ENCODE measurements at regions not wholly inside any gene's neighbourhood (a gene's known extent, or its start where the extent isn't known, plus 50 kb on each side); places are given as distances from the start of the nearest gene placed in this dataset.

- no peaks in the 10 kb centered on the region for H3K36me3 Mint-ChIP-seq
- H3K4me3 Mint-ChIP-seq, result no peak overlapping the region
- peaks cover 0 to 2% (median 0%) of the 10 kb centered on the region in 3 donors for H3K4me1 Mint-ChIP-seq
- no peak overlapping the region for H3K27ac Mint-ChIP-seq
- H3K9me3 Mint-ChIP-seq, result peaks cover 0 to 1% (median 0%) of the 10 kb centered on the region in 3 donors
- no peaks in the 10 kb centered on the region for H3K27me3 Mint-ChIP-seq
These were observed 422.8 kb downstream of the GLRX3 start for GRCh38 chr10:130558746-130559546.

GRCh38 chr10:130559547-130559880, 423.3 kb downstream of the GLRX3 start:
- Mint-ChIP-seq H3K27ac (no peak overlapping the region), H3K9me3 (peaks cover 0 to 7% (median 4%) of the 10 kb centered on the region in 3 donors), H3K36me3 (no peaks in the 10 kb centered on the region), H3K27me3 (no peaks in the 10 kb centered on the region), H3K4me3 (no peak overlapping the region), H3K4me1 (peaks cover 0 to 2% (median 0%) of the 10 kb centered on the region in 3 donors)

- Mint-ChIP-seq H3K27ac (no peak overlapping the region), H3K4me1 (peaks cover 0 to 2% (median 0%) of the 10 kb centered on the region in 3 donors), H3K9me3 (peaks cover 0 to 7% (median 4%) of the 10 kb centered on the region in 3 donors), H3K36me3 (no peaks in the 10 kb centered on the region), H3K27me3 (no peaks in the 10 kb centered on the region), H3K4me3 (no peak overlapping the region)
These were observed 423.9 kb downstream of the GLRX3 start for GRCh38 chr10:130560116-130560515.

GRCh38 chr10:130560573-130560972, 424.4 kb downstream of the GLRX3 start:
- H3K4me3 Mint-ChIP-seq, result no peak overlapping the region
- no peaks in the 10 kb centered on the region for H3K4me1 Mint-ChIP-seq
- H3K36me3 Mint-ChIP-seq, result no peaks in the 10 kb centered on the region
- no peak overlapping the region for H3K27ac Mint-ChIP-seq
- H3K27me3 Mint-ChIP-seq, result no peaks in the 10 kb centered on the region
- H3K9me3 Mint-ChIP-seq, result peaks cover 0 to 7% (median 4%) of the 10 kb centered on the region in 3 donors

- Mint-ChIP-seq H3K27ac (no peak overlapping the region), H3K27me3 (no peaks in the 10 kb centered on the region), H3K4me3 (no peak overlapping the region), H3K4me1 (no peaks in the 10 kb centered on the region), H3K9me3 (peaks cover 0 to 7% (median 4%) of the 10 kb centered on the region in 3 donors), H3K36me3 (no peaks in the 10 kb centered on the region)
These were observed 425.5 kb downstream of the GLRX3 start for GRCh38 chr10:130561681-130562080.

GRCh38 chr10:130567011-130567410, 430.8 kb downstream of the GLRX3 start:
- H3K4me3 Mint-ChIP-seq, result no peak overlapping the region
- H3K27me3 Mint-ChIP-seq, result peaks cover 2% of the 10 kb centered on the region

GRCh38 chr10:130567436-130567835, 431.2 kb downstream of the GLRX3 start:
- no peaks in the 10 kb centered on the region for H3K36me3 Mint-ChIP-seq
- peaks cover 2% of the 10 kb centered on the region for H3K27me3 Mint-ChIP-seq
- H3K4me3 Mint-ChIP-seq, result no peak overlapping the region
- H3K9me3 Mint-ChIP-seq, result peaks cover 3 to 7% (median 4%) of the 10 kb centered on the region in 3 donors
- no peaks in the 10 kb centered on the region for H3K4me1 Mint-ChIP-seq
- H3K27ac Mint-ChIP-seq, result no peak overlapping the region

More at GRCh38 chr10:130567011-130567410, 430.8 kb downstream of the GLRX3 start:
- Mint-ChIP-seq H3K4me1 (no peaks in the 10 kb centered on the region), H3K36me3 (no peaks in the 10 kb centered on the region), H3K9me3 (peaks cover 3 to 7% (median 4%) of the 10 kb centered on the region in 3 donors), H3K27ac (no peak overlapping the region)

GRCh38 chr10:130568246-130568645, 432.1 kb downstream of the GLRX3 start:
- Mint-ChIP-seq H3K27ac (no peak overlapping the region), H3K36me3 (no peaks in the 10 kb centered on the region), H3K9me3 (peaks cover 3 to 7% (median 4%) of the 10 kb centered on the region in 3 donors), H3K4me3 (no peak overlapping the region), H3K27me3 (peaks cover 2% of the 10 kb centered on the region), H3K4me1 (no peaks in the 10 kb centered on the region)

- H3K9me3 Mint-ChIP-seq, result peaks cover 0 to 5% (median 0%) of the 10 kb centered on the region in 3 donors
- H3K4me3 Mint-ChIP-seq, result peak overlapping the region in 1 of 4 donors; percentile 65
- no peaks in the 10 kb centered on the region for H3K36me3 Mint-ChIP-seq
- H3K27ac Mint-ChIP-seq, result no peak overlapping the region
- no peaks in the 10 kb centered on the region for H3K4me1 Mint-ChIP-seq
- peaks cover 2% of the 10 kb centered on the region for H3K27me3 Mint-ChIP-seq
These were observed 433.9 kb downstream of the GLRX3 start for GRCh38 chr10:130570074-130570473.

- Mint-ChIP-seq H3K36me3 (no peaks in the 10 kb centered on the region), H3K4me3 (no peak overlapping the region), H3K9me3 (peaks cover 0 to 5% (median 0%) of the 10 kb centered on the region in 3 donors), H3K27me3 (peaks cover 4% of the 10 kb centered on the region), H3K27ac (no peak overlapping the region), H3K4me1 (no peaks in the 10 kb centered on the region)
These were observed 435.5 kb downstream of the GLRX3 start for GRCh38 chr10:130571674-130572073.

GRCh38 chr10:130573446-130573845, 437.3 kb downstream of the GLRX3 start:
- Mint-ChIP-seq H3K27ac (no peak overlapping the region), H3K27me3 (peaks cover 2% of the 10 kb centered on the region), H3K36me3 (no peaks in the 10 kb centered on the region), H3K9me3 (peaks cover 0 to 4% (median 0%) of the 10 kb centered on the region in 3 donors), H3K4me3 (no peak overlapping the region), H3K4me1 (no peaks in the 10 kb centered on the region)

GRCh38 chr10:130575756-130576285, 439.6 kb downstream of the GLRX3 start:
- Mint-ChIP-seq H3K4me1 (no peaks in the 10 kb centered on the region), H3K9me3 (peaks cover 0 to 4% (median 0%) of the 10 kb centered on the region in 3 donors), H3K36me3 (no peaks in the 10 kb centered on the region), H3K27ac (no peak overlapping the region), H3K27me3 (peaks cover 3% of the 10 kb centered on the region), H3K4me3 (no peak overlapping the region)

GRCh38 chr10:130576427-130576826, 440.2 kb downstream of the GLRX3 start:
- Mint-ChIP-seq H3K4me1 (no peaks in the 10 kb centered on the region), H3K36me3 (no peaks in the 10 kb centered on the region), H3K9me3 (peaks cover 0 to 4% (median 0%) of the 10 kb centered on the region in 3 donors), H3K4me3 (no peak overlapping the region), H3K27ac (no peak overlapping the region), H3K27me3 (peaks cover 3% of the 10 kb centered on the region)

- peaks cover 0 to 4% (median 0%) of the 10 kb centered on the region in 3 donors for H3K9me3 Mint-ChIP-seq
- no peak overlapping the region for H3K27ac Mint-ChIP-seq
- no peaks in the 10 kb centered on the region for H3K36me3 Mint-ChIP-seq
- H3K4me1 Mint-ChIP-seq, result no peaks in the 10 kb centered on the region
- no peak overlapping the region for H3K4me3 Mint-ChIP-seq
- peaks cover 3% of the 10 kb centered on the region for H3K27me3 Mint-ChIP-seq
These were observed 440.8 kb downstream of the GLRX3 start for GRCh38 chr10:130577039-130577438.

- peaks cover 3% of the 10 kb centered on the region for H3K27me3 Mint-ChIP-seq
- no peaks in the 10 kb centered on the region for H3K36me3 Mint-ChIP-seq
- no peak overlapping the region for H3K4me3 Mint-ChIP-seq
These were observed 442.5 kb downstream of the GLRX3 start for GRCh38 chr10:130578532-130579289.

More at GRCh38 chr10:130578532-130579289, 442.5 kb downstream of the GLRX3 start:
- Mint-ChIP-seq H3K9me3 (peaks cover 0 to 2% (median 0%) of the 10 kb centered on the region in 3 donors), H3K4me1 (no peaks in the 10 kb centered on the region), H3K27ac (no peak overlapping the region)
